PC-3 (cell line): ENCODE measurements at regions not wholly inside any gene's neighbourhood (a gene's known extent, or its start where the extent isn't known, plus 50 kb on each side); places are given as distances from the start of the nearest gene placed in this dataset.

Experiments
- EZH2 ChIP-seq: fragments of 300-600 bp; sonication (generic); IDR thresholded peaks from one replicate; pipeline ENCODE4 v1.6.1; 2017; ENCODE audit warnings: antibody characterized with exemption, mild to moderate bottlenecking, low read length; ENCODE audit not compliant: unreplicated experiment
- EZH2phosphoT487 ChIP-seq: fragments of 300-600 bp; sonication (generic); IDR thresholded peaks from 2 replicates; pipeline ENCODE4 v1.6.1; 2018; ENCODE audit warnings: mild to moderate bottlenecking, antibody characterized with exemption, low read length, borderline replicate concordance
- TF ChIP-seq, protein P1 (sequence below): fragments of 300-600 bp; sonication (generic); conservative IDR thresholded peaks from 2 replicates; pipeline ENCODE4 v1.5.1; 2017; ENCODE audit warnings: antibody characterized with exemption, low read depth, mild to moderate bottlenecking, low read length

DNA sequence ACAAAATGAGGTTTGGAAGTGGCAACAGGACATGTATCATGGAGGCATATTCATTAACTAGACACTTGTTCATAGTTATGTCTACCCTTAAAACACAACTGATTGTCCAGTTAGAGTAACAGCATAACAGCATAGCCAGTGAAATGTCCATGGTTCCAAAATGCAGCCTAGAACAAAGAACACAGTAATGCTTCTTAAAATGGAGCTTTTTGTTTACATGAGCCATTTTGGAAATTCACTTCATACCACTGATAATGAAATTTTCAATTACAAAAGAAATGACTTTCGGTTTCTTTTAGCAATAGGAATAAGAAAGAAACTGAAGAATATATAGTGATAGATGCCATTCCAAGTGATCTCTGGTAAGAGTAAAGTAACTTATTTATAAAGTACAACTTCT, 111.1 kb upstream of the DST start:
- TF ChIP-seq, protein P1, sequence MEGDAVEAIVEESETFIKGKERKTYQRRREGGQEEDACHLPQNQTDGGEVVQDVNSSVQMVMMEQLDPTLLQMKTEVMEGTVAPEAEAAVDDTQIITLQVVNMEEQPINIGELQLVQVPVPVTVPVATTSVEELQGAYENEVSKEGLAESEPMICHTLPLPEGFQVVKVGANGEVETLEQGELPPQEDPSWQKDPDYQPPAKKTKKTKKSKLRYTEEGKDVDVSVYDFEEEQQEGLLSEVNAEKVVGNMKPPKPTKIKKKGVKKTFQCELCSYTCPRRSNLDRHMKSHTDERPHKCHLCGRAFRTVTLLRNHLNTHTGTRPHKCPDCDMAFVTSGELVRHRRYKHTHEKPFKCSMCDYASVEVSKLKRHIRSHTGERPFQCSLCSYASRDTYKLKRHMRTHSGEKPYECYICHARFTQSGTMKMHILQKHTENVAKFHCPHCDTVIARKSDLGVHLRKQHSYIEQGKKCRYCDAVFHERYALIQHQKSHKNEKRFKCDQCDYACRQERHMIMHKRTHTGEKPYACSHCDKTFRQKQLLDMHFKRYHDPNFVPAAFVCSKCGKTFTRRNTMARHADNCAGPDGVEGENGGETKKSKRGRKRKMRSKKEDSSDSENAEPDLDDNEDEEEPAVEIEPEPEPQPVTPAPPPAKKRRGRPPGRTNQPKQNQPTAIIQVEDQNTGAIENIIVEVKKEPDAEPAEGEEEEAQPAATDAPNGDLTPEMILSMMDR = no peak
- TF ChIP-seq EZH2phosphoT487 (no peak), EZH2 (no peak)
